MCF 10A (cell line): ENCODE measurements at regions not wholly inside any gene's neighbourhood (a gene's known extent, or its start where the extent isn't known, plus 50 kb on each side); places are given as distances from the start of the nearest gene placed in this dataset.

Experiments
- BruUV-seq: library from RNA; stranded (reverse); fragments of 400-500 nt; replicated peaks from 2 replicates; lab custom pipeline; 2021; lab: Mats Ljungman, UMichigan
- CTCF ChIA-PET: fragments of 300-600 bp; sonication (Branson Sonifier 250); formaldehyde crosslinking; extraction: SDS; loops from one replicate; lab custom pipeline; 2021; ENCODE audit warnings: antibody characterized with exemption, inconsistent platforms; lab: Yijun Ruan, JAX
- POLR2A ChIA-PET: fragments of 300-600, 350-650 bp; sonication (Branson Sonifier 250); formaldehyde crosslinking; extraction: SDS; loops from one replicate; lab custom pipeline; 2020; ENCODE audit warnings: antibody characterized with exemption, inconsistent platforms; lab: Yijun Ruan, JAX
- DNase-seq: peaks from one replicate; pipeline ENCODE4 v3.0.0-alpha.2; 2018; ENCODE audit not compliant: unreplicated experiment
- H3K27ac Mint-ChIP-seq: one replicate; pipeline ENCODE4 v1.8.0; 2022; ENCODE audit warnings: mild to moderate bottlenecking, low read depth, mixed read lengths; ENCODE audit not compliant: unreplicated experiment
- H3K27me3 Mint-ChIP-seq: one replicate; pipeline ENCODE4 v1.8.0; 2022; ENCODE audit warnings: mixed read lengths; ENCODE audit not compliant: insufficient read depth, unreplicated experiment
- H3K36me3 Mint-ChIP-seq: one replicate; pipeline ENCODE4 v1.8.0; 2022; ENCODE audit warnings: mild to moderate bottlenecking, moderate library complexity, mixed read lengths; ENCODE audit not compliant: insufficient read depth, unreplicated experiment
- H3K4me1 Mint-ChIP-seq: one replicate; pipeline ENCODE4 v1.8.0; 2022; ENCODE audit warnings: mixed read lengths; ENCODE audit not compliant: insufficient read depth, unreplicated experiment
- H3K4me3 Mint-ChIP-seq: one replicate; pipeline ENCODE4 v1.8.0; 2022; ENCODE audit warnings: mild to moderate bottlenecking, moderate library complexity, mixed read lengths; ENCODE audit not compliant: unreplicated experiment
- H3K9me3 Mint-ChIP-seq: one replicate; pipeline ENCODE4 v1.8.0; 2022; ENCODE audit warnings: mixed read lengths; ENCODE audit not compliant: unreplicated experiment
- CTCF ChIP-seq: fragments of 200-600 bp; IDR thresholded peaks from one replicate; pipeline ENCODE4 v1.8.0; 2022; ENCODE audit warnings: antibody characterized with exemption, mild to moderate bottlenecking; ENCODE audit not compliant: unreplicated experiment
- intact Hi-C: fragments of 100-400 bp; cut with micrococcal nuclease; formaldehyde crosslinking; loops from 2 replicates; pipeline ENCODE4 v1.14.1; 2022

GRCh38 chr21:23660560-23660959 is 1946.7 kb downstream of the MRPL39 start:
- intact Hi-C loops = no loop called here
- CTCF ChIA-PET = no interaction called here
- Mint-ChIP-seq H3K4me3 (no peak overlapping the region), H3K27ac (no peak overlapping the region), H3K9me3 (no peaks in the 10 kb centered on the region), H3K27me3 (no peaks in the 10 kb centered on the region), H3K36me3 (no peaks in the 10 kb centered on the region), H3K4me1 (no peaks in the 10 kb centered on the region)
- POLR2A ChIA-PET = no interaction called here
- DNase-seq = no peak
- no TSS peak for BruUV-seq
- no peak for TF ChIP-seq CTCF

- Mint-ChIP-seq H3K27me3 (no peaks in the 10 kb centered on the region), H3K27ac (no peak overlapping the region), H3K4me1 (peaks cover 10% of the 10 kb centered on the region), H3K9me3 (peaks cover 9% of the 10 kb centered on the region), H3K36me3 (no peaks in the 10 kb centered on the region), H3K4me3 (no peak overlapping the region)
- intact Hi-C loops = no loop called here
- ChIA-PET CTCF (interaction anchor here (0.6 to 0.8 kb wide), 2 partner anchors 40 to 42 kb away, joined by 3 to 4 read pairs; no protein-coding TSS in a partner anchor), POLR2A (interaction anchor here (0.6 to 1.0 kb wide), 2 partner anchors 12 to 20 kb away, joined by 4 read pairs; no protein-coding TSS in a partner anchor)
- BruUV-seq = no TSS peak
- no peak for TF ChIP-seq CTCF
- DNase-seq = no peak
Measured at GRCh38 chr21:23644768-23645167, 1962.5 kb downstream of the MRPL39 start.

GRCh38 chr21:23639721-23640120 is 1967.6 kb downstream of the MRPL39 start:
- H3K36me3 Mint-ChIP-seq = no peaks in the 10 kb centered on the region
- peaks cover 11% of the 10 kb centered on the region for H3K4me1 Mint-ChIP-seq
- TF ChIP-seq CTCF = no peak
- CTCF ChIA-PET = interaction anchor here (0.6 kb wide), 1 partner anchor 291 kb away, joined by 3 read pairs; no protein-coding TSS in a partner anchor
- no peak overlapping the region for H3K27ac Mint-ChIP-seq
- POLR2A ChIA-PET = interaction anchor here (0.6 kb wide), 1 partner anchor 82 kb away, joined by 3 read pairs; no protein-coding TSS in a partner anchor
- intact Hi-C loops = no loop called here
- peaks cover 15% of the 10 kb centered on the region for H3K9me3 Mint-ChIP-seq
- no peak overlapping the region for H3K4me3 Mint-ChIP-seq
- no peaks in the 10 kb centered on the region for H3K27me3 Mint-ChIP-seq
- DNase-seq = peak; percentile 52
- no TSS peak for BruUV-seq

- POLR2A ChIA-PET = interaction anchor here (0.5 kb wide), 1 partner anchor 543 kb away, joined by 3 read pairs; no protein-coding TSS in a partner anchor
- CTCF ChIA-PET = interaction anchor here (0.6 kb wide), 1 partner anchor 1717 kb away, joined by 3 read pairs; no protein-coding TSS in a partner anchor
- H3K4me3 Mint-ChIP-seq = no peak overlapping the region
- DNase-seq = no peak
- H3K27me3 Mint-ChIP-seq = no peaks in the 10 kb centered on the region
- no peak overlapping the region for H3K27ac Mint-ChIP-seq
- intact Hi-C loops = no loop called here
- BruUV-seq = no TSS peak
- H3K4me1 Mint-ChIP-seq = peaks cover 5% of the 10 kb centered on the region
- H3K9me3 Mint-ChIP-seq = peaks cover 6% of the 10 kb centered on the region
- TF ChIP-seq CTCF = no peak
- H3K36me3 Mint-ChIP-seq = no peaks in the 10 kb centered on the region
Measured at GRCh38 chr21:23638131-23638695, 1969.1 kb downstream of the MRPL39 start.
